Erythroblast (primary cell): ENCODE measurements at regions not wholly inside any gene's neighbourhood (a gene's known extent, or its start where the extent isn't known, plus 50 kb on each side); places are given as distances from the start of the nearest gene placed in this dataset.

Experiments
- GATA1 ChIP-seq: IDR thresholded peaks from 2 replicates; pipeline ENCODE4 v1.6.1; 2011; ENCODE audit warnings: low read depth, mild to moderate bottlenecking, control low read depth, low read length, moderate library complexity
- POLR2A ChIP-seq: IDR thresholded peaks from 2 replicates; pipeline ENCODE4 v1.6.1; 2011; ENCODE audit warnings: mild to moderate bottlenecking, low read length

GRCh38 chr4:183808097-183808456, 97.0 kb upstream of the STOX2 start:
- TF ChIP-seq POLR2A (no peak), GATA1 (no peak)
